ENCODE measurements at regions not wholly inside any gene's neighbourhood (a gene's known extent, or its start where the extent isn't known, plus 50 kb on each side); places are given as distances from the start of the nearest gene placed in this dataset.

DNA sequence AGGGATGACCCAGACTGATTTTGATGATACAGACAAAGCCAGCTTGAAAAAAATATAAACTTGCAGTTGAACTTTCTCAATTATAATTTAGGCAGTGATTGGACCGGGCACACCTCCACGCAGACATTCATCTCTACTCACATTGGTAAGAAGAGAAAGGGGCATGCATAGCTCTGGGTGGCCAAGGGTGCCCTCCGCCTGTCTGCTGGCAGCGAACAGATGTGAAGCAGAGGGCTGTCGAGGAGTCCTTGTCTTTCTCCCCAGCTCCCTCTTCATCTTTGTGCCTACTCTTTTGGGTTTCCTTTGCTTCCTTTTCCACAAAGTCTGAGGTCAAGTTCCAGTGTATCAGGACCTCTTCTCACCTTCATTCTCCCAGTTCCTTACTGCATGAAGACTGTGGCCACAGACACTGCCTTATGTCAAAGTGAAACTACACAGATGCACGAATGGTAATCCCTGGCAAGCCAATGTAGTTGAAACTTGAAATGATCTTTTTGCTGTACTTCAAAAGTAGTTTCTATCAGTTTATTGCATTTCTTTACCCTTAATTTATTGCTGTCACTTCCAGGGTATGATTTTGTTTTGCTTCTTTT, 343.7 kb upstream of the SOX9 start:
- H3K9me3 ChIP-seq = no peaks in the 10 kb centered on the region
- TF ChIP-seq SMC3 (IDR thresholded peaks at IDR 0.05) = no peak
- TF ChIP-seq JUN (IDR thresholded peaks at IDR 0.05) = no peak
- no peak for TF ChIP-seq RFX5 (IDR thresholded peaks at IDR 0.05)
- no peak for TF ChIP-seq FOSL2 (IDR thresholded peaks at IDR 0.05)
- TF ChIP-seq FOSL2 (CRISPR knock-in tag; IDR thresholded peaks at IDR 0.05) = no peak
- no peak for TF ChIP-seq HDAC2 (IDR thresholded peaks at IDR 0.05)
- TF ChIP-seq MYC (IDR thresholded peaks at IDR 0.05; ENCODE audit: borderline replicate concordance, low read length) = no peak
- TF ChIP-seq, protein P1, sequence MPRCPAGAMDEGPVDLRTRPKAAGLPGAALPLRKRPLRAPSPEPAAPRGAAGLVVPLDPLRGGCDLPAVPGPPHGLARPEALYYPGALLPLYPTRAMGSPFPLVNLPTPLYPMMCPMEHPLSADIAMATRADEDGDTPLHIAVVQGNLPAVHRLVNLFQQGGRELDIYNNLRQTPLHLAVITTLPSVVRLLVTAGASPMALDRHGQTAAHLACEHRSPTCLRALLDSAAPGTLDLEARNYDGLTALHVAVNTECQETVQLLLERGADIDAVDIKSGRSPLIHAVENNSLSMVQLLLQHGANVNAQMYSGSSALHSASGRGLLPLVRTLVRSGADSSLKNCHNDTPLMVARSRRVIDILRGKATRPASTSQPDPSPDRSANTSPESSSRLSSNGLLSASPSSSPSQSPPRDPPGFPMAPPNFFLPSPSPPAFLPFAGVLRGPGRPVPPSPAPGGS (IDR thresholded peaks at IDR 0.05) = no peak
- TF ChIP-seq MAFK (IDR thresholded peaks at IDR 0.05; ENCODE audit: partially characterized antibody) = no peak
- TF ChIP-seq ZC3H11A (IDR thresholded peaks at IDR 0.05) = no peak
- no peak for TF ChIP-seq ESRRA (IDR thresholded peaks at IDR 0.05; ENCODE audit: borderline replicate concordance, low read length)
- no peak for TF ChIP-seq HOXB5 (CRISPR knock-in tag; IDR thresholded peaks at IDR 0.05)
- no peak for TF ChIP-seq FOXS1 (CRISPR knock-in tag; IDR thresholded peaks at IDR 0.05)
- TF ChIP-seq KDM1A (IDR thresholded peaks at IDR 0.05; ENCODE audit: low read depth) = no peak
- no peak for TF ChIP-seq ZFP36 (IDR thresholded peaks at IDR 0.05; ENCODE audit: borderline replicate concordance, partially characterized antibody)
- TF ChIP-seq, protein P2, sequence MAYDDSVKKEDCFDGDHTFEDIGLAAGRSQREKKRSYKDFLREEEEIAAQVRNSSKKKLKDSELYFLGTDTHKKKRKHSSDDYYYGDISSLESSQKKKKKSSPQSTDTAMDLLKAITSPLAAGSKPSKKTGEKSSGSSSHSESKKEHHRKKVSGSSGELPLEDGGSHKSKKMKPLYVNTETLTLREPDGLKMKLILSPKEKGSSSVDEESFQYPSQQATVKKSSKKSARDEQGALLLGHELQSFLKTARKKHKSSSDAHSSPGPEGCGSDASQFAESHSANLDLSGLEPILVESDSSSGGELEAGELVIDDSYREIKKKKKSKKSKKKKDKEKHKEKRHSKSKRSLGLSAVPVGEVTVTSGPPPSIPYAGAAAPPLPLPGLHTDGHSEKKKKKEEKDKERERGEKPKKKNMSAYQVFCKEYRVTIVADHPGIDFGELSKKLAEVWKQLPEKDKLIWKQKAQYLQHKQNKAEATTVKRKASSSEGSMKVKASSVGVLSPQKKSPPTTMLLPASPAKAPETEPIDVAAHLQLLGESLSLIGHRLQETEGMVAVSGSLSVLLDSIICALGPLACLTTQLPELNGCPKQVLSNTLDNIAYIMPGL (CRISPR knock-in tag; IDR thresholded peaks at IDR 0.05; ENCODE audit: borderline replicate concordance) = no peak
- TF ChIP-seq NPAS2 (CRISPR knock-in tag; IDR thresholded peaks at IDR 0.05; ENCODE audit: borderline replicate concordance) = no peak
- TF ChIP-seq EHMT2 (IDR thresholded peaks at IDR 0.05; ENCODE audit: low read depth) = no peak
- H3K4me1 ChIP-seq = 0 out of 3 replicates have a peak, but pooled peaks cover under 1% of the 10 kb centered on the region
- ATAC-seq (0 out of 6 replicates have a peak, but pooled peaks of 1 of the 2 experiments have one; percentile 24), FAIRE-seq (no peak), DNase-seq (ENCODE audit: low read depth in 1 of 2, low spot score in 1 of 2) (no peak)
- no peak overlapping the region for H3K4me3 ChIP-seq
- H3K4me2 ChIP-seq = peak overlapping the region; percentile 60
- ChIA-PET CTCF (interaction anchor here (0.6 to 1.6 kb wide), 5 partner anchors 27 to 724 kb away, joined by 3 to 5 read pairs (median 4); no protein-coding TSS in a partner anchor), POLR2A (no interaction called here)
- H3K27ac ChIP-seq = 0 out of 6 replicates have a peak overlapping the region, but pooled peaks of 1 of the 2 experiments have one; percentile 20
- 31% methylated on average over 6 of the region's 6 CpGs for WGBS (ENCODE audit: missing lambda C conversion rate)

DNA sequence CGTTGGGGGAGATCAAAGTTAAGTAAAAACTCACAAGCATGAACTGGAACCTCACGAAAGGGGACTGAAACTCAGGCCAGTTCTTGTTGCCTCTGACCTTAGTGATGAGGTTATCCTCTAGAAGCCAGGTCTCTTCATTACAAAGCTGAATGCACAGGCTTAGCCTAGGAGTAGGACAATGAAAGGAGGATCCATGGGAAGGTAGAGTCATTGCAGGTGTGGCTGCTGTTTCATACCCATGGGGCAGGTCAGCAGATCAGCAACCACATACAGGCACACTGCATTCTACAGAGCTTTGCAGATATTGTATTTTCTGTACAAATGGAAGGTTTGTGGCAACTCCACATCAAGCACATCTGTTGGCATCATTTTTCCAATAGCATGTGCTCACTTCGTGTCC, 341.3 kb upstream of the SOX9 start:
- no peak overlapping the region for H3K27ac ChIP-seq
- peak; percentile 18 for FAIRE-seq
- no peaks in the 10 kb centered on the region for H3K9me3 ChIP-seq
- H3K4me3 ChIP-seq = no peak overlapping the region
- 0 out of 3 replicates have a peak, but pooled peaks cover 3% of the 10 kb centered on the region for H3K4me1 ChIP-seq
- 13% methylated on average over 3 of the region's 3 CpGs for WGBS (ENCODE audit: missing lambda C conversion rate)
- no peak for ATAC-seq
- TF ChIP-seq, protein P3, sequence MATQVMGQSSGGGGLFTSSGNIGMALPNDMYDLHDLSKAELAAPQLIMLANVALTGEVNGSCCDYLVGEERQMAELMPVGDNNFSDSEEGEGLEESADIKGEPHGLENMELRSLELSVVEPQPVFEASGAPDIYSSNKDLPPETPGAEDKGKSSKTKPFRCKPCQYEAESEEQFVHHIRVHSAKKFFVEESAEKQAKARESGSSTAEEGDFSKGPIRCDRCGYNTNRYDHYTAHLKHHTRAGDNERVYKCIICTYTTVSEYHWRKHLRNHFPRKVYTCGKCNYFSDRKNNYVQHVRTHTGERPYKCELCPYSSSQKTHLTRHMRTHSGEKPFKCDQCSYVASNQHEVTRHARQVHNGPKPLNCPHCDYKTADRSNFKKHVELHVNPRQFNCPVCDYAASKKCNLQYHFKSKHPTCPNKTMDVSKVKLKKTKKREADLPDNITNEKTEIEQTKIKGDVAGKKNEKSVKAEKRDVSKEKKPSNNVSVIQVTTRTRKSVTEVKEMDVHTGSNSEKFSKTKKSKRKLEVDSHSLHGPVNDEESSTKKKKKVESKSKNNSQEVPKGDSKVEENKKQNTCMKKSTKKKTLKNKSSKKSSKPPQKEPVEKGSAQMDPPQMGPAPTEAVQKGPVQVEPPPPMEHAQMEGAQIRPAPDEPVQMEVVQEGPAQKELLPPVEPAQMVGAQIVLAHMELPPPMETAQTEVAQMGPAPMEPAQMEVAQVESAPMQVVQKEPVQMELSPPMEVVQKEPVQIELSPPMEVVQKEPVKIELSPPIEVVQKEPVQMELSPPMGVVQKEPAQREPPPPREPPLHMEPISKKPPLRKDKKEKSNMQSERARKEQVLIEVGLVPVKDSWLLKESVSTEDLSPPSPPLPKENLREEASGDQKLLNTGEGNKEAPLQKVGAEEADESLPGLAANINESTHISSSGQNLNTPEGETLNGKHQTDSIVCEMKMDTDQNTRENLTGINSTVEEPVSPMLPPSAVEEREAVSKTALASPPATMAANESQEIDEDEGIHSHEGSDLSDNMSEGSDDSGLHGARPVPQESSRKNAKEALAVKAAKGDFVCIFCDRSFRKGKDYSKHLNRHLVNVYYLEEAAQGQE (IDR thresholded peaks at IDR 0.05) = no peak
- TF ChIP-seq MYC (IDR thresholded peaks at IDR 0.05; ENCODE audit: borderline replicate concordance, low read length) = no peak
- no peak for TF ChIP-seq ZC3H11A (IDR thresholded peaks at IDR 0.05)
- ChIA-PET CTCF (no interaction called here), POLR2A (no interaction called here)
- DNase-seq (ENCODE audit: low read depth in 1 of 2, low spot score in 1 of 2) = no peak
- H3K4me2 ChIP-seq = no peak overlapping the region
